ENCODE measurements at regions not wholly inside any gene's neighbourhood (a gene's known extent, or its start where the extent isn't known, plus 50 kb on each side); places are given as distances from the start of the nearest gene placed in this dataset.

DNA sequence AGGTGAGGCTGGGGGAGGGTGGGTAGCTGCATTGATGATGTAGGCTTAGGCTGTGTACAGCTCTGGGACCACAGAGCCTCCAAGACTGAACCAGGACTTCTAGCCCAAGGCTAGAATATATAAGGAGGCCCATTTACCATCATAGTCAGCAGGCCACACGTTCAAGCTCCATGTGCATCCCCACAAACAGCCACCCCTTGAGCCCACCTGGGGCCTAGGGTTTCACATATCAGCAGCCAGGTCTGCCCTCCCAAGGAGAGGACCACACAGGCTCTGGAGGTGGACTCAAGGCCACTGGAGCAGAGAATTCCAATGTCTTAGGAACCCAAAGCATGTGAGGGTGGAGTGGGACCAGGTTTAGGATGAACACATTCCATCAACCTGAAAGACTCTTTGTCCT lies 230.5 kb downstream of the TTC32 start:
- 54 to 88% (median 82%) methylated on average over 1 of the region's 1 CpG for WGBS, 4 donors
- no peaks in the 10 kb centered on the region for H3K4me1 ChIP-seq (replicated peaks in 1 of 2)
- H3K9me3 ChIP-seq (replicated peaks in 1 of 3): no peaks in the 10 kb centered on the region
- no peaks in the 10 kb centered on the region for H3K36me3 ChIP-seq (replicated peaks in 1 of 2)
- H3K27me3 ChIP-seq: no peaks in the 10 kb centered on the region
- no peak for TF ChIP-seq POLR2A (IDR thresholded peaks at IDR 0.05)
- H3K27ac ChIP-seq: no peak overlapping the region
- intact Hi-C loops (cut with DNase I): no loop called here
- no peak for DNase-seq
- H3K4me3 ChIP-seq: no peak overlapping the region

DNA sequence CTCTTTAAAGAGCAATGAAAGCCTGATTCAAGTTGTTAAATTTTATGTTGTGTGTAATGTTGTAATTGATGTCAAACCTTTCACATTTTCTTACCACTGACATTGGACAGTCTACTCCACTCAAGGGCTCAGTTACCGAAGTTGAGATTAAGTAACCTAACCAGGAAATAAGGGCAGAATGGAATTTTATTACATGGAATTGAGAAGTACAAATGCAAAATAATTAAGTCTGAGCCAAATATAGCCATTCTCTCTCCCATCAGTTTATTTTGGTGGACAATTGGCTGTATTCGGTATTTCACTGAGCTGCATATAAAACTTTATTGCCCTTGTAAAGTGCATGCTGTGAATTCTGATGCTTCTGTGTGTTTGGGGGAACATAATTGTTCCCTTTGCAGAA lies 231.5 kb downstream of the TTC32 start:
- no peak for DNase-seq
- H3K4me3 ChIP-seq: no peak overlapping the region
- H3K4me1 ChIP-seq (replicated peaks in 1 of 2): no peaks in the 10 kb centered on the region
- H3K9me3 ChIP-seq (replicated peaks in 1 of 3): no peaks in the 10 kb centered on the region
- no peak for TF ChIP-seq POLR2A (IDR thresholded peaks at IDR 0.05)
- TF ChIP-seq, protein P1, sequence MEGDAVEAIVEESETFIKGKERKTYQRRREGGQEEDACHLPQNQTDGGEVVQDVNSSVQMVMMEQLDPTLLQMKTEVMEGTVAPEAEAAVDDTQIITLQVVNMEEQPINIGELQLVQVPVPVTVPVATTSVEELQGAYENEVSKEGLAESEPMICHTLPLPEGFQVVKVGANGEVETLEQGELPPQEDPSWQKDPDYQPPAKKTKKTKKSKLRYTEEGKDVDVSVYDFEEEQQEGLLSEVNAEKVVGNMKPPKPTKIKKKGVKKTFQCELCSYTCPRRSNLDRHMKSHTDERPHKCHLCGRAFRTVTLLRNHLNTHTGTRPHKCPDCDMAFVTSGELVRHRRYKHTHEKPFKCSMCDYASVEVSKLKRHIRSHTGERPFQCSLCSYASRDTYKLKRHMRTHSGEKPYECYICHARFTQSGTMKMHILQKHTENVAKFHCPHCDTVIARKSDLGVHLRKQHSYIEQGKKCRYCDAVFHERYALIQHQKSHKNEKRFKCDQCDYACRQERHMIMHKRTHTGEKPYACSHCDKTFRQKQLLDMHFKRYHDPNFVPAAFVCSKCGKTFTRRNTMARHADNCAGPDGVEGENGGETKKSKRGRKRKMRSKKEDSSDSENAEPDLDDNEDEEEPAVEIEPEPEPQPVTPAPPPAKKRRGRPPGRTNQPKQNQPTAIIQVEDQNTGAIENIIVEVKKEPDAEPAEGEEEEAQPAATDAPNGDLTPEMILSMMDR (IDR thresholded peaks at IDR 0.05): no peak
- no peak overlapping the region for H3K27ac ChIP-seq
- intact Hi-C loops (cut with DNase I): no loop called here
- no peaks in the 10 kb centered on the region for H3K36me3 ChIP-seq (replicated peaks in 1 of 2)
- 85 to 95% (median 85%) methylated on average over 2 of the region's 2 CpGs for WGBS, 4 donors
- no peaks in the 10 kb centered on the region for H3K27me3 ChIP-seq

DNA sequence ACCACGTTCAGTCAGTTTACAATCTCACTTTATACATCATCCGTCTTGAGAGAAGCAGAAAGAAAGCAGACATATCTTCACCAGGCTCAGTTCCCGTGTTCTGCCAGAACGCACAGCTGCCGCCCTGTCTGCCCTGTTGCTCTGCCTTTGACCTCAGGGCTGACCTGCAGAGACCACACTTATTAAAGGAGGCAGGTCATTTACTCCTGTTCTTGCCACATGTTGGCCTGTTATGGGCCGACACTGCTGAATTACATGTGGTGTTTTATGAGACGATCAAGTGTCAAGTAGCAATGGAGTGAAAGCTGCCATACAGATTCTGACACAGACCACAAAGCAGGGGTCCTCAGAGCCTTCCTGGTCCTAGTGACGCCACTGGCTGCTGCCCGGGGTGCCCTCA lies 232.2 kb downstream of the TTC32 start:
- Histone ChIP-seq H3K27ac (no peak overlapping the region), H3K4me3 (no peak overlapping the region), H3K4me1 (replicated peaks in 1 of 2) (no peaks in the 10 kb centered on the region), H3K27me3 (no peaks in the 10 kb centered on the region), H3K36me3 (replicated peaks in 1 of 2) (no peaks in the 10 kb centered on the region), H3K9me3 (replicated peaks in 1 of 3) (no peaks in the 10 kb centered on the region)
- DNase-seq: no peak
- intact Hi-C loops (cut with DNase I): no loop called here
- no peak for TF ChIP-seq POLR2A (IDR thresholded peaks at IDR 0.05)
- TF ChIP-seq, protein P1 (IDR thresholded peaks at IDR 0.05): no peak
- WGBS, 4 donors: 65 to 75% (median 70%) methylated on average over 9 of the region's 9 CpGs

DNA sequence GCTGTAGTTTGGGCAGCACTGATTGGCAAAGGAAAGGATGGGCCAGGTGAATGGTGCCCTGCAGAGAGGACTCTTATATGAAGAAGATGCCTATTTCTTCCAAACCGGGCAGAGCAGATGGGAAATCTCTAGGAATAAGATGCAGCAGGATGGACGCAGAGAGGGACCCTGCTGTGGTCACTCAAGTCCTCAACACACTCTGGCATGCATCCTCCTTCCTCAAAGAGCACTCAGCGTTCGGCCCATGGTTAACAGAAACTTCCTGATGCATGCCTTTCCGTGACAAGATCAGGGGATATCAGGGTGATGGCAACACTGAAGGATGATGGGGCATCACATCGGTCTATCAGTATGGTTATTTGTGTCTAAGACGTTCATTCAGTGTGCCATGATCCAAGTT lies 232.7 kb downstream of the TTC32 start:
- no peak for TF ChIP-seq POLR2A (IDR thresholded peaks at IDR 0.05)
- TF ChIP-seq, protein P1 (IDR thresholded peaks at IDR 0.05): no peak
- Histone ChIP-seq H3K36me3 (replicated peaks in 1 of 2) (no peaks in the 10 kb centered on the region), H3K27me3 (no peaks in the 10 kb centered on the region), H3K9me3 (replicated peaks in 1 of 3) (no peaks in the 10 kb centered on the region), H3K27ac (no peak overlapping the region), H3K4me1 (replicated peaks in 1 of 2) (no peaks in the 10 kb centered on the region), H3K4me3 (no peak overlapping the region)
- WGBS, 4 donors: 73 to 82% (median 78%) methylated on average over 7 of the region's 7 CpGs
- intact Hi-C loops (cut with DNase I): no loop called here
- no peak for DNase-seq

DNA sequence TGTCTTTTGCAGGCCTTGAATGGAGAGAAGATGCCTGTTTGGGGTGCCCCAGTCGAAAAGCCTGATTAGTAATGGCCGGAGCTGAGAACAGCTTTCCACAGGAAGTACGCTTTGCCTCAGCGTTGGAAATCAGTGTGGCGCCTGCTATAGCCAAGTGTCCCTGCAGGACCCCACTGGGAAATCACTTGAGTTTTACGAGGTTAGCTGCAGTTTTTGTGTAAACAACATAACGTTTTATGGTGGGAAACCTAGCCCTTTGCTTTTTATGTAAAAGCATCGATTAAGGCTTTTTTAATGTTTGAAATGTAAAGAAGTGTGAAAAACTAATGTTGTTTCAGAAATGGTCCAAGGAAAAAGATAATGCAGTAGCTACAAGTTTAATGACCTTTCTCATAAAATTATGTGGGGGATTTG lies 234.2 kb downstream of the TTC32 start:
- intact Hi-C loops (cut with DNase I): no loop called here
- WGBS, 4 donors: 36 to 54% (median 53%) methylated on average over 8 of the region's 8 CpGs

More for the DNA sequence above, 234.2 kb downstream of the TTC32 start:
- H3K4me1 ChIP-seq (replicated peaks in 1 of 2): no peaks in the 10 kb centered on the region
- TF ChIP-seq POLR2A (IDR thresholded peaks at IDR 0.05): no peak
- TF ChIP-seq, protein P1 (IDR thresholded peaks at IDR 0.05): no peak
- no peaks in the 10 kb centered on the region for H3K9me3 ChIP-seq (replicated peaks in 1 of 3)
- no peak overlapping the region for H3K27ac ChIP-seq
- H3K36me3 ChIP-seq (replicated peaks in 1 of 2): no peaks in the 10 kb centered on the region
- no peak overlapping the region for H3K4me3 ChIP-seq
- no peaks in the 10 kb centered on the region for H3K27me3 ChIP-seq
- no peak for DNase-seq

Measured in adrenal gland (tissue), 9 donors.